Panc1 (cell line): ENCODE measurements at regions not wholly inside any gene's neighbourhood (a gene's known extent, or its start where the extent isn't known, plus 50 kb on each side); places are given as distances from the start of the nearest gene placed in this dataset.
"Not testable (repeated sequence)": the region's sequence is repeated elsewhere in the genome, so short reads cannot be mapped to it uniquely, and the experiment has no call there.

Experiments used
- ATAC-seq: fragments of 200-7000 bp; cut with Tn5 transposase; 2 replicates; pipeline ENCODE4 v1.9.1; 2020; ENCODE audit warnings: mild to moderate bottlenecking, moderate library complexity
- BruUV-seq: library from RNA; stranded (reverse); fragments of 400-500 nt; replicated peaks from 2 replicates; lab custom pipeline; 2021; lab: Mats Ljungman, UMichigan
- CTCF ChIA-PET: fragments of 300-600 bp; sonication (Branson Sonifier 250); formaldehyde crosslinking; loops from one replicate; lab custom pipeline; 2022; ENCODE audit warnings: antibody characterized with exemption; lab: Charles Lee
- POLR2A ChIA-PET: fragments of 300-600 bp; sonication (Branson Sonifier 250); formaldehyde crosslinking; loops from one replicate; lab custom pipeline; 2022; ENCODE audit warnings: antibody characterized with exemption; lab: Charles Lee
- DNase-seq: peaks from one replicate; pipeline ENCODE4 v3.0.0-alpha.2; 2010; ENCODE audit warnings: low read depth, low spot score
- H3K27ac ChIP-seq: 2 replicates; pipeline ENCODE4 v1.5.1; 2011; ENCODE audit warnings: mild to moderate bottlenecking, low read length, inconsistent platforms
- H3K27me3 ChIP-seq: fragments of 200-500 bp; sonication (Bioruptor generic); 2 replicates; pipeline ENCODE4 v1.6.0; 2014; ENCODE audit warnings: low read length, inconsistent platforms; ENCODE audit not compliant: control insufficient read depth, insufficient read depth
- H3K36me3 ChIP-seq: fragments of 200-500 bp; sonication (Bioruptor generic); 2 replicates; pipeline ENCODE4 v1.5.1; 2014; ENCODE audit warnings: inconsistent platforms, mild to moderate bottlenecking, low read length, moderate library complexity; ENCODE audit not compliant: control insufficient read depth, insufficient read depth
- H3K4me1 ChIP-seq: 2 replicates; pipeline ENCODE4 v1.5.1; 2011; ENCODE audit warnings: inconsistent platforms, mild to moderate bottlenecking, low read length, moderate library complexity; ENCODE audit not compliant: control insufficient read depth, insufficient read depth
- H3K4me3 ChIP-seq, 2 experiments: 2 replicates each; pipeline ENCODE4 v1.5.1; 2011 to 2012; ENCODE audit warnings: low read depth in 2 of 2, low read length in 2 of 2, mild to moderate bottlenecking in 2 of 2, inconsistent platforms in 1 of 2, moderate library complexity in 1 of 2
- H3K9me3 ChIP-seq: fragments of 200-500 bp; sonication (Bioruptor generic); 2 replicates; pipeline ENCODE4 v1.5.1; 2014; ENCODE audit warnings: low read depth, mild to moderate bottlenecking, inconsistent platforms, low read length, moderate library complexity; ENCODE audit not compliant: control insufficient read depth, insufficient read depth
- POLR2AphosphoS5 ChIP-seq: IDR thresholded peaks from 2 replicates; pipeline ENCODE4 v1.6.1; 2012; ENCODE audit warnings: mild to moderate bottlenecking, low read depth, low read length, moderate library complexity
- SIN3A ChIP-seq: IDR thresholded peaks from 2 replicates; pipeline ENCODE4 v1.6.1; 2012; ENCODE audit warnings: low read depth, mild to moderate bottlenecking, low read length, moderate library complexity, borderline replicate concordance; ENCODE audit not compliant: insufficient read depth
- TCF7L2 ChIP-seq: IDR thresholded peaks from 2 replicates; pipeline ENCODE4 v1.6.1; 2011; ENCODE audit warnings: mild to moderate bottlenecking, low read depth, low read length, inconsistent platforms
- in situ Hi-C: cut with HindIII; loops from 2 replicates; pipeline ENCODE4 v1.10.0; 2016; ENCODE audit warnings: low sequenced_read_pairs, low pct_unique_long_range_greater_than_20kb
- intact Hi-C: fragments of 100-400 bp; cut with micrococcal nuclease; formaldehyde crosslinking; loops from one replicate; pipeline ENCODE4 v1.10.0; 2022; ENCODE audit not compliant: unreplicated experiment
- TF ChIP-seq, protein P1 (sequence below): fragments of 450-650 bp; IDR thresholded peaks from 2 replicates; pipeline ENCODE4 v1.5.1; 2017; ENCODE audit warnings: mild to moderate bottlenecking
- TF ChIP-seq, protein P2 (sequence below), 2 experiments: IDR thresholded peaks; 2 replicates each; pipeline ENCODE4 v1.6.1; 2011 to 2012; ENCODE audit warnings: low read depth in 2 of 2, control low read depth in 1 of 2, low read length in 1 of 2, mild to moderate bottlenecking in 1 of 2, moderate library complexity in 1 of 2; ENCODE audit not compliant: insufficient read depth in 1 of 2

DNA sequence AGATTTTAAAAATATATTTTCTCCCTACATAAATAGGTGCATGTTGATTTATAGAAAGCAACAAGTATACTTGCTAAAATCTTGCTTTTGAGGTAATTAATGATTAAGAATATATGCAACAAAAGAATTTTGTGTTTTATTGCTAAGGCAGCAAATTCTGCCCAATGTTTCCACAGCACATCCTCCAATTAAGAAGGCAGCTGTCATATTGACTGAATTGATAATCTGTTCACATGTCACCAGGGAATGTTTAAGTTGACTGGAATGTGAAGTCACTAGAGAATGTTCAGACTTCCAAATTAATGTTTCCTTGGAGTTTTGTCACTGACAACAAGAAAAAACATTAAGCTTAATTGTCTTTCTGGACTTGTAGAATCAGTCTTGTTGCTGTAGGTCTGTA is 1602.7 kb upstream of the SLC39A10 start:
- Histone ChIP-seq H3K36me3 (no peaks in the 10 kb centered on the region), H3K9me3 (peaks cover 8% of the 10 kb centered on the region; the same call in 1 of the 2 replicates), H3K27ac (no peak overlapping the region), H3K27me3 (no peaks in the 10 kb centered on the region), H3K4me3 (no peak overlapping the region), H3K4me1 (no peaks in the 10 kb centered on the region)
- in situ Hi-C loops, result no loop called here
- DNase-seq (no peak), ATAC-seq (no peak)
- intact Hi-C loops, result no loop called here
- TF ChIP-seq POLR2AphosphoS5 (no peak), SIN3A (no peak), TCF7L2 (no peak)
- TF ChIP-seq, protein P1, sequence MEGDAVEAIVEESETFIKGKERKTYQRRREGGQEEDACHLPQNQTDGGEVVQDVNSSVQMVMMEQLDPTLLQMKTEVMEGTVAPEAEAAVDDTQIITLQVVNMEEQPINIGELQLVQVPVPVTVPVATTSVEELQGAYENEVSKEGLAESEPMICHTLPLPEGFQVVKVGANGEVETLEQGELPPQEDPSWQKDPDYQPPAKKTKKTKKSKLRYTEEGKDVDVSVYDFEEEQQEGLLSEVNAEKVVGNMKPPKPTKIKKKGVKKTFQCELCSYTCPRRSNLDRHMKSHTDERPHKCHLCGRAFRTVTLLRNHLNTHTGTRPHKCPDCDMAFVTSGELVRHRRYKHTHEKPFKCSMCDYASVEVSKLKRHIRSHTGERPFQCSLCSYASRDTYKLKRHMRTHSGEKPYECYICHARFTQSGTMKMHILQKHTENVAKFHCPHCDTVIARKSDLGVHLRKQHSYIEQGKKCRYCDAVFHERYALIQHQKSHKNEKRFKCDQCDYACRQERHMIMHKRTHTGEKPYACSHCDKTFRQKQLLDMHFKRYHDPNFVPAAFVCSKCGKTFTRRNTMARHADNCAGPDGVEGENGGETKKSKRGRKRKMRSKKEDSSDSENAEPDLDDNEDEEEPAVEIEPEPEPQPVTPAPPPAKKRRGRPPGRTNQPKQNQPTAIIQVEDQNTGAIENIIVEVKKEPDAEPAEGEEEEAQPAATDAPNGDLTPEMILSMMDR, result no peak
- TF ChIP-seq, protein P2, sequence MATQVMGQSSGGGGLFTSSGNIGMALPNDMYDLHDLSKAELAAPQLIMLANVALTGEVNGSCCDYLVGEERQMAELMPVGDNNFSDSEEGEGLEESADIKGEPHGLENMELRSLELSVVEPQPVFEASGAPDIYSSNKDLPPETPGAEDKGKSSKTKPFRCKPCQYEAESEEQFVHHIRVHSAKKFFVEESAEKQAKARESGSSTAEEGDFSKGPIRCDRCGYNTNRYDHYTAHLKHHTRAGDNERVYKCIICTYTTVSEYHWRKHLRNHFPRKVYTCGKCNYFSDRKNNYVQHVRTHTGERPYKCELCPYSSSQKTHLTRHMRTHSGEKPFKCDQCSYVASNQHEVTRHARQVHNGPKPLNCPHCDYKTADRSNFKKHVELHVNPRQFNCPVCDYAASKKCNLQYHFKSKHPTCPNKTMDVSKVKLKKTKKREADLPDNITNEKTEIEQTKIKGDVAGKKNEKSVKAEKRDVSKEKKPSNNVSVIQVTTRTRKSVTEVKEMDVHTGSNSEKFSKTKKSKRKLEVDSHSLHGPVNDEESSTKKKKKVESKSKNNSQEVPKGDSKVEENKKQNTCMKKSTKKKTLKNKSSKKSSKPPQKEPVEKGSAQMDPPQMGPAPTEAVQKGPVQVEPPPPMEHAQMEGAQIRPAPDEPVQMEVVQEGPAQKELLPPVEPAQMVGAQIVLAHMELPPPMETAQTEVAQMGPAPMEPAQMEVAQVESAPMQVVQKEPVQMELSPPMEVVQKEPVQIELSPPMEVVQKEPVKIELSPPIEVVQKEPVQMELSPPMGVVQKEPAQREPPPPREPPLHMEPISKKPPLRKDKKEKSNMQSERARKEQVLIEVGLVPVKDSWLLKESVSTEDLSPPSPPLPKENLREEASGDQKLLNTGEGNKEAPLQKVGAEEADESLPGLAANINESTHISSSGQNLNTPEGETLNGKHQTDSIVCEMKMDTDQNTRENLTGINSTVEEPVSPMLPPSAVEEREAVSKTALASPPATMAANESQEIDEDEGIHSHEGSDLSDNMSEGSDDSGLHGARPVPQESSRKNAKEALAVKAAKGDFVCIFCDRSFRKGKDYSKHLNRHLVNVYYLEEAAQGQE (IDR thresholded peaks at IDR 0.05; ENCODE audit: insufficient read depth in 1 of 2, low read depth in 2 of 2, low read length in 1 of 2), result no peak
- POLR2A ChIA-PET, result no interaction called here
- no TSS peak for BruUV-seq
- CTCF ChIA-PET, result no interaction called here

DNA sequence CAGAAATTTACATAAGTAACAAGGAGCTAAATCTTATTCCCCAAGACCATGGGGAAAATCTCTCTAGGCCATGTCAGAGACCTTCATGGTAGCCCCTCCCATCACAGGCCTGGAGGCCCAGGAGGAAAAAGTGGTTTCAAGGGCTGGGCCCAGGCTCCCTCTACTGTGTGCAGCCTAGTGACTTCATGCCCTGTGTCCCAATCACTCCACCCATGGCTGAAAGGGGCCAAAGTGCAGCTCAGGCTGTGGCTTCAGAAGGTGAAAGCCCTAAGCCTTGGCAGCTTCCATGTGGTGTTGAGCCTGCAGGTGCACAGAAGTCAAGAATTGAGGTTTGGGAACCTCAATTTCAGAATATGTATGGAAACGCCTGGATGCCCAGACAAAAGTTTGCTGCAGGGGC is 1612.7 kb upstream of the SLC39A10 start:
- CTCF ChIA-PET, result no interaction called here
- H3K4me3 ChIP-seq, result no peak overlapping the region
- H3K9me3 ChIP-seq, result peaks cover 9% of the 10 kb centered on the region; the same call in 1 of the 2 replicates
- in situ Hi-C loops, result no loop called here
- no peaks in the 10 kb centered on the region for H3K36me3 ChIP-seq
- no peak for DNase-seq
- POLR2A ChIA-PET, result no interaction called here
- TF ChIP-seq SIN3A (no peak), TCF7L2 (no peak), POLR2AphosphoS5 (no peak)
- TF ChIP-seq, protein P1, result no peak
- TF ChIP-seq, protein P2 (IDR thresholded peaks at IDR 0.05; ENCODE audit: insufficient read depth in 1 of 2, low read depth in 2 of 2, low read length in 1 of 2), result no peak
- ATAC-seq, result no peak
- H3K27ac ChIP-seq, result no peak overlapping the region
- intact Hi-C loops, result no loop called here
- no peaks in the 10 kb centered on the region for H3K4me1 ChIP-seq
- H3K27me3 ChIP-seq, result no peaks in the 10 kb centered on the region
- BruUV-seq, result no TSS peak

DNA sequence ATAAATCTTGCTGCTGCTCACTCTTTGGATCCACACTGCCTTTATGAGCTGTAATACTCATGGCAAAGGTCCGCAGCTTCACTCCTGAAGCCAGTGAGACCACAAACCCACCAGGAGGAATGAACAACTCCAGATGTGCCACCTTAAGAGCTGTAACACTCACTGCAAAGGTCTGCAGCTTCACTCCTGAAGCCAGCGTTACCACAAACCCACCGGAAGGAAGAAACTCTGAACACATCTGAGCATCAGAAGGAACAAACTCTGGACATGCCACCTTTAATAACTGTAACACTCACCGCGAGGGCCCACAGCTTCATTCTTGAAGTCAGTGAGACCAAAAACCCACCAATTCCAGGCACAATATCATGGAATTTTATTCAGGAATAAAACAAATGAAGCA is 1635.9 kb upstream of the SLC39A10 start:
- H3K27me3 ChIP-seq, BruUV-seq, ATAC-seq, H3K4me1 ChIP-seq, DNase-seq, intact Hi-C loops, in situ Hi-C loops, POLR2A ChIA-PET, H3K9me3 ChIP-seq, H3K27ac ChIP-seq, H3K36me3 ChIP-seq, CTCF ChIA-PET, H3K4me3 ChIP-seq: not testable (repeated sequence)
